ENCODE measurements at regions not wholly inside any gene's neighbourhood (a gene's known extent, or its start where the extent isn't known, plus 50 kb on each side); places are given as distances from the start of the nearest gene placed in this dataset.

DNA sequence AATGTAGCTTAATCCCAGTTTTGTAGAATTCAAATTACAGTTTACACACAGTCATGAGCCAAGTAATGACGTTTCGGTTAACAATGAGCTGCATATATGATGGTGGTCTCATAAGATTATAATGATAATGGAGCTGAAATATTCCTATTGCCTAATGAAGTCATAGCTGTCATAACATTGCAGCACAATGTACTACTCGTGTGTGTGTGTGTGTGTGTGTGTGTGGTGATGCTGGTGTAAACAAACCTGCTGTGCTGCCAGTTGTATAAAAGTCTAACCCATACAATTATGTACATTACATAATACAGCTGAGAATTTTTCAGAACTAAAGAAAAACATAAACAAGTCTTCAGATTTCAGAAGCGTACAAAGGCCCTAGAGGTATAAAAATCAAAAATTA lies 66.7 kb upstream of the ARID1B start:
- H3K36me3 ChIP-seq: no peaks in the 10 kb centered on the region

GRCh38 chr6:156707818-156708217 lies 69.4 kb upstream of the ARID1B start:
- Histone ChIP-seq H3K9me3 (no peaks in the 10 kb centered on the region), H3K27ac (no peak overlapping the region), H3K27me3 (no peaks in the 10 kb centered on the region), H3K36me3 (no peaks in the 10 kb centered on the region), H3K4me3 (no peak overlapping the region), H3K4me1 (no peaks in the 10 kb centered on the region)
- WGBS, 5 donors: 79 to 85% (median 82%) methylated on average over 3 of the region's 3 CpGs
- DNase-seq: no peak
- intact Hi-C loops (cut with DNase I; ENCODE audit: low total_unique reads): no loop called here
- TF ChIP-seq POLR2AphosphoS5 (IDR thresholded peaks at IDR 0.05): no peak
- TF ChIP-seq, protein P1, sequence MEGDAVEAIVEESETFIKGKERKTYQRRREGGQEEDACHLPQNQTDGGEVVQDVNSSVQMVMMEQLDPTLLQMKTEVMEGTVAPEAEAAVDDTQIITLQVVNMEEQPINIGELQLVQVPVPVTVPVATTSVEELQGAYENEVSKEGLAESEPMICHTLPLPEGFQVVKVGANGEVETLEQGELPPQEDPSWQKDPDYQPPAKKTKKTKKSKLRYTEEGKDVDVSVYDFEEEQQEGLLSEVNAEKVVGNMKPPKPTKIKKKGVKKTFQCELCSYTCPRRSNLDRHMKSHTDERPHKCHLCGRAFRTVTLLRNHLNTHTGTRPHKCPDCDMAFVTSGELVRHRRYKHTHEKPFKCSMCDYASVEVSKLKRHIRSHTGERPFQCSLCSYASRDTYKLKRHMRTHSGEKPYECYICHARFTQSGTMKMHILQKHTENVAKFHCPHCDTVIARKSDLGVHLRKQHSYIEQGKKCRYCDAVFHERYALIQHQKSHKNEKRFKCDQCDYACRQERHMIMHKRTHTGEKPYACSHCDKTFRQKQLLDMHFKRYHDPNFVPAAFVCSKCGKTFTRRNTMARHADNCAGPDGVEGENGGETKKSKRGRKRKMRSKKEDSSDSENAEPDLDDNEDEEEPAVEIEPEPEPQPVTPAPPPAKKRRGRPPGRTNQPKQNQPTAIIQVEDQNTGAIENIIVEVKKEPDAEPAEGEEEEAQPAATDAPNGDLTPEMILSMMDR (IDR thresholded peaks at IDR 0.05): no peak
- no peak for TF ChIP-seq POLR2A (IDR thresholded peaks at IDR 0.05)
- no peak for TF ChIP-seq EP300 (IDR thresholded peaks at IDR 0.05)

More for the DNA sequence above, 66.7 kb upstream of the ARID1B start:
- WGBS, 5 donors: 71 to 80% (median 74%) methylated on average over 4 of the region's 4 CpGs
- Histone ChIP-seq H3K4me3 (no peak overlapping the region), H3K9me3 (no peaks in the 10 kb centered on the region), H3K27ac (no peak overlapping the region), H3K27me3 (no peaks in the 10 kb centered on the region), H3K4me1 (no peaks in the 10 kb centered on the region)
- intact Hi-C loops (cut with DNase I; ENCODE audit: low total_unique reads): no loop called here
- no peak for DNase-seq
- TF ChIP-seq POLR2AphosphoS5 (IDR thresholded peaks at IDR 0.05): no peak
- TF ChIP-seq POLR2A (IDR thresholded peaks at IDR 0.05): no peak
- no peak for TF ChIP-seq EP300 (IDR thresholded peaks at IDR 0.05)
- TF ChIP-seq, protein P1 (IDR thresholded peaks at IDR 0.05): no peak

- WGBS, 5 donors: 58 to 69% (median 67%) methylated on average over 6 of the region's 6 CpGs
- Histone ChIP-seq H3K9me3 (no peaks in the 10 kb centered on the region), H3K36me3 (no peaks in the 10 kb centered on the region), H3K4me1 (no peaks in the 10 kb centered on the region), H3K27me3 (no peaks in the 10 kb centered on the region), H3K4me3 (no peak overlapping the region), H3K27ac (no peak overlapping the region)
- no peak for DNase-seq
- no peak for TF ChIP-seq POLR2A (IDR thresholded peaks at IDR 0.05)
- no peak for TF ChIP-seq EP300 (IDR thresholded peaks at IDR 0.05)
- TF ChIP-seq, protein P1 (IDR thresholded peaks at IDR 0.05): no peak
- TF ChIP-seq POLR2AphosphoS5 (IDR thresholded peaks at IDR 0.05): no peak
- intact Hi-C loops (cut with DNase I; ENCODE audit: low total_unique reads): no loop called here
These were observed 73.5 kb upstream of the ARID1B start for GRCh38 chr6:156703719-156704118.

DNA sequence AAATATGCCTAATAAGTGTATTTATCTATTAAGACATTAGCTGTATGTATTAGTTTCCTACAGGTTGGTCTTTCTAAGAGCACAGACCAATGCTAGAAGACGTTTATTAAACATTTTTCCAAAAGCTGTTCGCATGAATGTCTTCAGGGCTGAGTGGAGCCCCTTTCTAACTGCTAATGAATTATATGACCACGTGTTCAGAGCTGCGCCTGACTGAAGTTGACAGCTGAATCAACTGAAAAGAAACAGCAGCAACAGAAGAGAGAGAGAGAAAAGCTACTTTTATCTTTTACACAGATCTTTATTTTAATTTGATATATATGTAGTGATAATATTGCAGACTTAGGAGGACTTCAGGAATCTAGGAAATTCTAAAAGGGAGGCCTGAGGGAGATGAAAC lies 75.2 kb upstream of the ARID1B start:
- H3K4me3 ChIP-seq: no peak overlapping the region
- intact Hi-C loops (cut with DNase I; ENCODE audit: low total_unique reads): no loop called here
- no peak overlapping the region for H3K27ac ChIP-seq
- no peaks in the 10 kb centered on the region for H3K9me3 ChIP-seq
- no peaks in the 10 kb centered on the region for H3K36me3 ChIP-seq
- 68 to 81% (median 77%) methylated on average over 4 of the region's 4 CpGs for WGBS, 5 donors
- no peaks in the 10 kb centered on the region for H3K4me1 ChIP-seq
- DNase-seq: no peak
- no peak for TF ChIP-seq POLR2AphosphoS5 (IDR thresholded peaks at IDR 0.05)
- no peak for TF ChIP-seq EP300 (IDR thresholded peaks at IDR 0.05)
- no peak for TF ChIP-seq POLR2A (IDR thresholded peaks at IDR 0.05)
- TF ChIP-seq, protein P1 (IDR thresholded peaks at IDR 0.05): no peak
- no peaks in the 10 kb centered on the region for H3K27me3 ChIP-seq

All from stomach (tissue), 8 donors.